H1 (cell line): ENCODE measurements at regions not wholly inside any gene's neighbourhood (a gene's known extent, or its start where the extent isn't known, plus 50 kb on each side); places are given as distances from the start of the nearest gene placed in this dataset.

Experiments used
- CTCF ChIA-PET: fragments of 300-600 bp; sonication (Branson Sonifier 250); formaldehyde crosslinking; loops from one replicate; lab custom pipeline; 2021; ENCODE audit not compliant: partially characterized antibody; lab: Charles Lee
- POLR2A ChIA-PET: fragments of 300-600 bp; sonication (Branson Sonifier 250); formaldehyde crosslinking; loops from one replicate; lab custom pipeline; 2021; ENCODE audit warnings: inconsistent platforms; ENCODE audit not compliant: partially characterized antibody; lab: Charles Lee
- DNase-seq, 2 experiments: peaks; one replicate each; pipeline versions ENCODE4 v3.0.0 to v3.0.0-alpha.2; 2010 to 2022; ENCODE audit warnings: low spot score in 2 of 2, low read depth in 1 of 2, mixed read lengths in 1 of 2
- FAIRE-seq: peaks from 2 replicates; lab custom pipeline; 2011; peaks lifted over from hg19 to GRCh38; lab: Jason Lieb, UNC
- H2AFZ ChIP-seq: 2 replicates; pipeline ENCODE4 v1.8.1; 2012; ENCODE audit warnings: low read length, inconsistent platforms
- H2AK5ac ChIP-seq: 2 replicates; pipeline ENCODE4 v1.6.1; 2013; ENCODE audit warnings: low read depth, low read length
- H2BK120ac ChIP-seq: replicated peaks from 2 replicates; pipeline ENCODE3; 2013; ENCODE audit warnings: low read depth, low read length, inconsistent platforms
- H2BK12ac ChIP-seq: 2 replicates; pipeline ENCODE4 v1.6.1; 2013; ENCODE audit warnings: low read depth, low read length
- H2BK15ac ChIP-seq: 2 replicates; pipeline ENCODE4 v1.6.1; 2013; ENCODE audit warnings: low read length
- H2BK20ac ChIP-seq: 2 replicates; pipeline ENCODE4 v1.6.1; 2013; ENCODE audit warnings: low read length
- H2BK5ac ChIP-seq: 2 replicates; pipeline ENCODE4 v1.6.1; 2013; ENCODE audit warnings: low read depth, low read length
- H3K14ac ChIP-seq: 2 replicates; pipeline ENCODE4 v1.6.1; 2013; ENCODE audit warnings: inconsistent platforms; ENCODE audit not compliant: insufficient read length
- H3K18ac ChIP-seq: 2 replicates; pipeline ENCODE4 v1.6.1; 2013; ENCODE audit warnings: low read length; ENCODE audit errors: extremely low read depth
- H3K23ac ChIP-seq: 2 replicates; pipeline ENCODE4 v1.6.1; 2013; ENCODE audit warnings: inconsistent platforms; ENCODE audit not compliant: insufficient read length
- H3K23me2 ChIP-seq: 2 replicates; pipeline ENCODE4 v1.6.1; 2013; ENCODE audit warnings: low read depth, low read length
- H3K27ac ChIP-seq: 2 replicates; pipeline ENCODE4 v1.6.1; 2011; ENCODE audit warnings: low read depth, low read length, inconsistent platforms
- H3K27me3 ChIP-seq, 4 experiments: replicated peaks in 1 of 4; 1 replicate in 1 of 4; 2 replicates in 3 of 4; pipeline versions ENCODE4 v1.6.1 to v1.8.1; 2011 to 2013; ENCODE audit warnings: low read length in 3 of 4, mild to moderate bottlenecking in 3 of 4, inconsistent platforms in 2 of 4, mixed read lengths in 2 of 4, moderate library complexity in 1 of 4; ENCODE audit not compliant: control insufficient read depth in 3 of 4, insufficient read depth in 3 of 4; ENCODE audit errors: extremely low read depth in 1 of 4
- H3K36me3 ChIP-seq, 4 experiments: 2 replicates each; pipeline versions ENCODE4 v1.6.1 to v1.8.1; 2011 to 2013; ENCODE audit warnings: mild to moderate bottlenecking in 4 of 4, low read length in 3 of 4, moderate library complexity in 2 of 4, control low read depth in 1 of 4, inconsistent platforms in 1 of 4; ENCODE audit not compliant: insufficient read depth in 4 of 4, control insufficient read depth in 2 of 4
- H3K4ac ChIP-seq: replicated peaks from 2 replicates; pipeline ENCODE3; 2013; ENCODE audit warnings: low read length, low read depth, mixed read lengths, inconsistent platforms; ENCODE audit not compliant: insufficient read length
- H3K4me1 ChIP-seq, 4 experiments: replicated peaks in 1 of 4; 1 replicate in 1 of 4; 2 replicates in 3 of 4; pipeline versions ENCODE4 v1.6.1 to v1.8.1; 2011 to 2013; ENCODE audit warnings: low read length in 3 of 4, inconsistent platforms in 2 of 4, mixed read lengths in 1 of 4; ENCODE audit not compliant: insufficient read depth in 4 of 4, control insufficient read depth in 3 of 4
- H3K4me2 ChIP-seq, 2 experiments: 2 replicates each; pipeline versions ENCODE4 v1.6.1 to v1.8.1; 2011 to 2013; ENCODE audit warnings: low read depth in 2 of 2, low read length in 2 of 2, control low read depth in 1 of 2, inconsistent platforms in 1 of 2, mild to moderate bottlenecking in 1 of 2; ENCODE audit not compliant: insufficient read depth in 1 of 2
- H3K4me3 ChIP-seq, 4 experiments: fragments of 200-600, 300-600 bp in 1 of 4; sonication (generic), shearing (Covaris generic), sonication (Bioruptor Twin) in 1 of 4; 2 replicates each; pipeline versions ENCODE4 v1.5.1 to v1.8.1; 2011 to 2016; ENCODE audit warnings: low read length in 4 of 4, low read depth in 3 of 4, control low read depth in 2 of 4, inconsistent platforms in 2 of 4, mild to moderate bottlenecking in 2 of 4, mixed read lengths in 1 of 4, moderate library complexity in 1 of 4; ENCODE audit not compliant: insufficient read depth in 2 of 4; ENCODE audit errors: extremely low read depth in 1 of 4
- H3K56ac ChIP-seq: replicated peaks from 2 replicates; pipeline ENCODE3; 2013; ENCODE audit warnings: low read depth, mild to moderate bottlenecking, mixed read lengths, low read length, inconsistent platforms; ENCODE audit not compliant: insufficient read length
- H3K79me1 ChIP-seq: 2 replicates; pipeline ENCODE4 v1.6.1; 2013; ENCODE audit warnings: low read depth, low read length, control low read depth
- H3K79me2 ChIP-seq, 2 experiments: 2 replicates each; pipeline versions ENCODE4 v1.6.1 to v1.8.1; 2012 to 2013; ENCODE audit warnings: low read length in 2 of 2, mild to moderate bottlenecking in 2 of 2, inconsistent platforms in 1 of 2; ENCODE audit not compliant: insufficient read depth in 2 of 2, control insufficient read depth in 1 of 2
- H3K9ac ChIP-seq, 4 experiments: replicated peaks in 1 of 4; 1 replicate in 1 of 4; 2 replicates in 3 of 4; pipeline versions ENCODE4 v1.6.1 to v1.8.1; 2011 to 2013; ENCODE audit warnings: low read depth in 3 of 4, low read length in 3 of 4, control low read depth in 2 of 4, mild to moderate bottlenecking in 2 of 4, moderate library complexity in 2 of 4, inconsistent platforms in 1 of 4; ENCODE audit errors: extremely low read depth in 1 of 4
- H3K9me3 ChIP-seq, 2 experiments: 2 replicates each; pipeline versions ENCODE4 v1.6.1 to v1.8.1; 2012 to 2013; ENCODE audit warnings: mild to moderate bottlenecking in 2 of 2, moderate library complexity in 2 of 2, control low read depth in 1 of 2, inconsistent platforms in 1 of 2, low read depth in 1 of 2, low read length in 1 of 2, mixed read lengths in 1 of 2; ENCODE audit not compliant: insufficient read depth in 2 of 2
- H4K20me1 ChIP-seq, 2 experiments: replicated peaks in 1 of 2; 2 replicates each; pipeline versions ENCODE3 to v1.8.1; 2011 to 2013; ENCODE audit warnings: inconsistent platforms in 2 of 2, low read length in 2 of 2, mild to moderate bottlenecking in 1 of 2; ENCODE audit not compliant: insufficient read depth in 2 of 2, control insufficient read depth in 1 of 2
- H4K5ac ChIP-seq: 2 replicates; pipeline ENCODE4 v1.6.1; 2013; ENCODE audit warnings: low read length, low read depth, mixed read lengths, inconsistent platforms; ENCODE audit not compliant: insufficient read length
- H4K8ac ChIP-seq: 2 replicates; pipeline ENCODE4 v1.8.0; 2013; ENCODE audit warnings: mild to moderate bottlenecking, moderate library complexity, low read length, inconsistent platforms; ENCODE audit not compliant: insufficient read depth; ENCODE audit errors: extremely low read depth
- H4K91ac ChIP-seq: replicated peaks from 2 replicates; pipeline ENCODE3; 2013; ENCODE audit warnings: low read length, mixed read lengths, inconsistent platforms; ENCODE audit not compliant: insufficient read length
- ATF3 ChIP-seq: IDR thresholded peaks from 2 replicates; pipeline ENCODE4 v1.6.1; 2011; ENCODE audit warnings: low read depth, mild to moderate bottlenecking, low read length; ENCODE audit not compliant: insufficient read depth
- BCL11A ChIP-seq, 2 experiments: IDR thresholded peaks; one replicate each; pipeline ENCODE4 v1.6.1; 2011; ENCODE audit warnings: low read depth in 2 of 2, low read length in 2 of 2, mild to moderate bottlenecking in 2 of 2
- E2F6 ChIP-seq: IDR thresholded peaks from 2 replicates; pipeline ENCODE4 v1.6.1; 2012; ENCODE audit warnings: inconsistent platforms
- FOSL1 ChIP-seq: IDR thresholded peaks from 2 replicates; pipeline ENCODE4 v1.6.1; 2011; ENCODE audit warnings: mild to moderate bottlenecking, low read depth, low read length, moderate library complexity; ENCODE audit not compliant: insufficient read depth
- GTF2F1 ChIP-seq: IDR thresholded peaks from 2 replicates; pipeline ENCODE4 v1.6.1; 2012; ENCODE audit warnings: low read depth, low read length, improper control_type of control experiment, borderline replicate concordance
- MAFK ChIP-seq: IDR thresholded peaks from 2 replicates; pipeline ENCODE4 v1.6.1; 2012; ENCODE audit warnings: low read depth, mild to moderate bottlenecking, improper control_type of control experiment, low read length
- POLR2A ChIP-seq, 2 experiments: IDR thresholded peaks; 1 replicate in 1 of 2; 2 replicates in 1 of 2; pipeline ENCODE4 v1.6.1; 2011; ENCODE audit warnings: low read depth in 2 of 2, low read length in 2 of 2, mild to moderate bottlenecking in 2 of 2; ENCODE audit errors: control extremely low read depth in 1 of 2
- RNF2 ChIP-seq: fragments of 200-900, 300-1000 bp; sonication (generic); IDR thresholded peaks from 2 replicates; pipeline ENCODE4 v1.7.1; 2016; ENCODE audit warnings: borderline replicate concordance, low read depth, mild to moderate bottlenecking, antibody characterized with exemption, low read length; ENCODE audit not compliant: poor library complexity, severe bottlenecking; ENCODE audit errors: missing control alignments
- SIRT6 ChIP-seq: IDR thresholded peaks from one replicate; pipeline ENCODE4 v1.7.1; 2012; ENCODE audit warnings: low read length, inconsistent platforms
- SP1 ChIP-seq: IDR thresholded peaks from 2 replicates; pipeline ENCODE4 v1.6.1; 2011; ENCODE audit warnings: low read depth, low read length
- SP4 ChIP-seq: IDR thresholded peaks from 2 replicates; pipeline ENCODE4 v1.6.1; 2012; ENCODE audit warnings: low read length, inconsistent platforms
- TF ChIP-seq, protein P1 (sequence below), 3 experiments: IDR thresholded peaks; 1 replicate in 2 of 3; 2 replicates in 1 of 3; pipeline versions ENCODE4 v1.5.1 to v1.6.1; 2011; ENCODE audit warnings: low read length in 3 of 3, mild to moderate bottlenecking in 3 of 3, inconsistent platforms in 2 of 3, low read depth in 1 of 3, moderate library complexity in 1 of 3; ENCODE audit not compliant: insufficient read depth in 1 of 3; ENCODE audit errors: control extremely low read depth in 1 of 3

DNA sequence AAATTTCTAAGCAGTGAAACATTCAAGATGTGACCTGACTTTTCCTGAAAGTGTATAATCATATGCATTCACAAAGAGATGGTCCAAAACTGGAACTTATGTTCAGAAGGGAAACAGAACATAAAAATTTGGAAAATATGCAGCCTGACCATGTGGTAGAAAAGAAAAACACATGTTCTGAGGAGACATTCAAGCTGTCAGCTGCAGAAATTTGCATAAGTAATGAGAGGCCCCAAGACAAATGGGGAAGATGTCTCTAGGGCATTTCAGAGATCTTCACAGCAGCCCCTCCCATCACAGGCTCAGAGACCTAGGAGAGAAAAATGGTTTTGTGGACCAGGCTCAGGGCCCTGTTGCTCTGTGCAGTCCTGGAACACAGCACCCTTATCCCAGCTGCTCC lies 123.8 kb downstream of the RPIA start:
- Histone ChIP-seq H4K91ac (no peak overlapping the region), H3K4me2 (no peak overlapping the region), H3K56ac (no peak overlapping the region), H3K9ac (no peak overlapping the region), H3K79me1 (no peaks in the 10 kb centered on the region), H3K4me3 (no peak overlapping the region), H2BK5ac (no peak overlapping the region), H3K27me3 (no peaks in the 10 kb centered on the region), H3K23me2 (no peaks in the 10 kb centered on the region), H2AK5ac (no peak overlapping the region), H2BK120ac (no peak overlapping the region), H3K79me2 (no peaks in the 10 kb centered on the region), H2BK15ac (no peak overlapping the region), H3K14ac (no peak overlapping the region), H3K27ac (no peak overlapping the region), H3K4me1 (no peaks in the 10 kb centered on the region), H3K36me3 (no peaks in the 10 kb centered on the region), H4K8ac (no peak overlapping the region), H2BK20ac (no peak overlapping the region), H2AFZ (no peak overlapping the region), H4K20me1 (no peaks in the 10 kb centered on the region), H3K4ac (no peak overlapping the region), H4K5ac (no peak overlapping the region), H3K9me3 (peaks cover 14 to 15% of the 10 kb centered on the region in 2 experiments; a peak in 3 of 4 replicates), H2BK12ac (no peak overlapping the region), H3K23ac (no peak overlapping the region), H3K18ac (no peak overlapping the region)
- no peak for DNase-seq
- no peak for FAIRE-seq
- ChIA-PET CTCF (no interaction called here), POLR2A (no interaction called here)
- TF ChIP-seq SIRT6, result no peak
- TF ChIP-seq E2F6, result no peak
- TF ChIP-seq, protein P1, sequence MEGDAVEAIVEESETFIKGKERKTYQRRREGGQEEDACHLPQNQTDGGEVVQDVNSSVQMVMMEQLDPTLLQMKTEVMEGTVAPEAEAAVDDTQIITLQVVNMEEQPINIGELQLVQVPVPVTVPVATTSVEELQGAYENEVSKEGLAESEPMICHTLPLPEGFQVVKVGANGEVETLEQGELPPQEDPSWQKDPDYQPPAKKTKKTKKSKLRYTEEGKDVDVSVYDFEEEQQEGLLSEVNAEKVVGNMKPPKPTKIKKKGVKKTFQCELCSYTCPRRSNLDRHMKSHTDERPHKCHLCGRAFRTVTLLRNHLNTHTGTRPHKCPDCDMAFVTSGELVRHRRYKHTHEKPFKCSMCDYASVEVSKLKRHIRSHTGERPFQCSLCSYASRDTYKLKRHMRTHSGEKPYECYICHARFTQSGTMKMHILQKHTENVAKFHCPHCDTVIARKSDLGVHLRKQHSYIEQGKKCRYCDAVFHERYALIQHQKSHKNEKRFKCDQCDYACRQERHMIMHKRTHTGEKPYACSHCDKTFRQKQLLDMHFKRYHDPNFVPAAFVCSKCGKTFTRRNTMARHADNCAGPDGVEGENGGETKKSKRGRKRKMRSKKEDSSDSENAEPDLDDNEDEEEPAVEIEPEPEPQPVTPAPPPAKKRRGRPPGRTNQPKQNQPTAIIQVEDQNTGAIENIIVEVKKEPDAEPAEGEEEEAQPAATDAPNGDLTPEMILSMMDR (IDR thresholded peaks at IDR 0.05; ENCODE audit: control extremely low read depth in 1 of 3, insufficient read depth in 1 of 3, low read depth in 1 of 3, low read length in 3 of 3), result no peak
- TF ChIP-seq GTF2F1, result no peak
- TF ChIP-seq RNF2, result no peak
- no peak for TF ChIP-seq BCL11A (IDR thresholded peaks at IDR 0.05; ENCODE audit: low read depth in 2 of 2, low read length in 2 of 2)
- TF ChIP-seq POLR2A (IDR thresholded peaks at IDR 0.05; ENCODE audit: control extremely low read depth in 1 of 2, low read depth in 2 of 2, low read length in 2 of 2), result no peak
- TF ChIP-seq ATF3, result no peak
- TF ChIP-seq SP4, result no peak
- TF ChIP-seq MAFK, result no peak
- TF ChIP-seq FOSL1, result no peak
- TF ChIP-seq SP1, result no peak
